ENCODE measurements at regions not wholly inside any gene's neighbourhood (a gene's known extent, or its start where the extent isn't known, plus 50 kb on each side); places are given as distances from the start of the nearest gene placed in this dataset.

DNA sequence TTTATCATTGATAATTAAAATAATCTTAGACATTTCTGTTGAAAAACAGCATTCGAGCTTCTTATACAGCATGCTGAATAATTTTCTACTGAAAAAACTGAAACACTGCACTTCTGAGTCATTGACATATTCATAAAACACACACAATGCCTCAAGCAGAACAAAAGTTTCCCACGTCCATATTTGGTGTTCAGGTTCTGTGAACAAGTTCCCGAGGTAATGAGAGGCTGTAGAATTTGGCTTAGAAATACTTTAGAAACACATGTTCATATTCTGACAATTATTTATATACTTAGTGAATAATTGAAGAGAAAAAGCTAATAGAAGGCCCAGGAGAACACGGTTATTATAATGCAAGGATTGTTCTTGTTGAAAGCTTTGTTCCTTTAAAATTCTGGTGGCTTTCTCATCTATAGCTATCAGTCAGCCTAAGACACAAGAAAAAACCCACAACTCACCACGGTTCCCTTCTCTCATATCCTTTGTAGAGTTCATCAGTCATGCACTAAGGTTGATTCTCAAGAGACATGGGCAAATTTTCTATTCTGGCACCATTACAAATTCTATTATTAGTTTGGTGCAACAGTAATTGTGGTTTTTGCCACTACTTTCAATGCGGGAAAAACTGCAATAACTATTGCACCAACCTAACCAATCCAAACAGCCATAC, 194.4 kb downstream of the TMX3 start:
- no peak for DNase-seq (ENCODE audit: low read depth)

- DNase-seq (ENCODE audit: low read depth): no peak
Measured at GRCh38 chr18:68519336-68519735, 195.6 kb downstream of the TMX3 start.

DNA sequence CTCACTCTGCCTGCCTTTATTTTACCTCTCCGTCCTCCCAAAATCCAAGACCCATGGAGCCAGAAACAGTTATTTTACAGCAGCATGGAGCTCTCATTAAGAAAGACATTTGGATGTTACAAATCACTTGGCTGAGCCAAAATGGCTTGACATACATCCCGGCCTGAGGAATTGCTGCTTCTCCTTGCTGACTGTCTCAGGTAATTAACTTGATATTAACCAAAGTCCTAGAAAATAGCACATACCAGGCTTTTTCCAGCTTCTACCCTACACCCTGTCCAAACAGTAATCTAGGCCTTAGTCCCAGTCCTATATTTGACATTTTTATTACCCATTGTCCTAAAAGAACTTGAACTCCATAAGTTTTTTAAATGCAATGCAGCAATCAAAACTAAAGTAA, 205.0 kb downstream of the TMX3 start:
- DNase-seq (ENCODE audit: low read depth): no peak

GRCh38 chr18:68507781-68508180, 207.1 kb downstream of the TMX3 start:
- no peak for DNase-seq (ENCODE audit: low read depth)

- no peak for DNase-seq (ENCODE audit: low read depth)
Measured at GRCh38 chr18:68505178-68505574, 209.7 kb downstream of the TMX3 start.

GRCh38 chr18:68504441-68505177, 210.3 kb downstream of the TMX3 start:
- DNase-seq (ENCODE audit: low read depth): no peak

- DNase-seq (ENCODE audit: low read depth): no peak
Measured at GRCh38 chr18:68500556-68500955, 214.4 kb downstream of the TMX3 start.

DNA sequence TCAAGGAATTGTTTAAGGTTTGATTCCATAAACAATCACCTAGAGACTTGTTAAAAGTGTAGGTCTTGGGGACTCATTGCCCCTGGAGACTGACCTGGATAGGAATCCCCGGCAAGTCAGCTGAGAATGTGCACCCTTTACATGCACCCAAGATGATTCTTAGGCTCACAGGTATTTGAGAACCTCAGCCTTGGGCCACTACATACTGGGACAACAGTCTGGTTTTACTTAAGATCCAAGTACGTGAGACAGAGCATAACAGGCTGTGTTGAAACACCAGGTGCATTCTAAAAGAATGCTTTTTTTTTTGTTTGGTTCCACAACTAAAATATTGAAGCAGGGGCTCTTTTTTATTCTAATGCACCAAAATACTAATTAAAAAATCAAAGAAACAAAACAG, 215.8 kb downstream of the TMX3 start:
- no peak for DNase-seq (ENCODE audit: low read depth)

- DNase-seq (ENCODE audit: low read depth): no peak
Measured at GRCh38 chr18:68498636-68499035, 216.3 kb downstream of the TMX3 start.

- DNase-seq (ENCODE audit: low read depth): no peak
Measured at GRCh38 chr18:68498185-68498584, 216.7 kb downstream of the TMX3 start.

DNA sequence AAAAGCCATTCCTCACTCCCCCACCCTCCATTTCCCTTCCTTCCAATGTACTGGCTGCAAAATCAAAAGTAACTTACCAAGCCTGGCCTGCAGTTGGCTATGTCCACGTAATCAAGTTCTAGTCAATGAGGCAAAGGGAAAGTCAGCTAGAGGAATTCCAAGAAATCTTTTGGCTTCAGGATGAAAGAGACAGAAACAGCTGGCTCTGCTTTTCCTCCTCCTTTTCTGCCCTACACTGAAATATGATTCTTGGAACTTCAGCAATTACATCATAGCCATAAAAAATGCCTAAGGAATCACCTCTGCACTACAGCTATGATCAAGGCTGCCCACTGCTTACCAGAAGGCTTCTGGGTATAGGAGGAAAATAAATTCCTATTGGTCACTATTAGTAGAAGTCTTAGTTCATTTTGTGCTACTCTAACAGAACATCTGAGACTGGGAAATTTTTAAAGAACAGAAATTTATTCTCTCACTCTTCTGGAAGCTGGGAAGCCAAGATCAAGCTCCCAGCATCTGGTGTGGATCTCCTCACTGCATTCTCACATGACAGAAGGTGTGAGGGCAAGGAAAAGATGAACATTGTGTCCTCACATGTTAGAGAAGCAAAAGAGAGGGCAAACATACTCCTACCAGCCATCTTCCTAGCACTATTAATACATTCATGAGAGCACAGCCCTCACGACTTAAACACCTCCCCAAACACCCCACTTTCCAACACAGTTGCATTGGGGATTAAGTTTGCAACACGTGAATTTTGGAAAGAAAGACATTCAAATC, 219.9 kb downstream of the TMX3 start:
- no peak for DNase-seq (ENCODE audit: low read depth)

GRCh38 chr18:68489013-68489792, 225.7 kb downstream of the TMX3 start:
- no peak for DNase-seq (ENCODE audit: low read depth)

DNA sequence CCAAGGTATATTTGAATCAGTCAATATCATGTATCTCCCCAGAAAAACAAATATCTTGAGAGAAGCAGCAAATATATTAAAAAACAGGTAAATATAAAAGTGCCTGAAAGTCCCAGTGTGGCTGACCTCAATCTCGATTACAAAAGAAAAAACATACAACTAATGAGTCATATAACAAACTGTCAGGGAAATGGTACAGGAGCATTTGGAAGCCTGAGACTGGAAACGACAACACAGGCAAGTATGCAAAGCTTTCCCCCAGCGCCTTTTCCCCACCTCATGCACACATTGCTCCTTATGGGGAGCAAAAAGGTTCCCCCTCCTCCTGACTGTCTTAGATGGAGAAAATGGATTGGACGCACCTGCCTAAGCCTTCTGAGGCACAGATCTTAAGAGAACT, 230.7 kb downstream of the TMX3 start:
- DNase-seq (ENCODE audit: low read depth): no peak

DNA sequence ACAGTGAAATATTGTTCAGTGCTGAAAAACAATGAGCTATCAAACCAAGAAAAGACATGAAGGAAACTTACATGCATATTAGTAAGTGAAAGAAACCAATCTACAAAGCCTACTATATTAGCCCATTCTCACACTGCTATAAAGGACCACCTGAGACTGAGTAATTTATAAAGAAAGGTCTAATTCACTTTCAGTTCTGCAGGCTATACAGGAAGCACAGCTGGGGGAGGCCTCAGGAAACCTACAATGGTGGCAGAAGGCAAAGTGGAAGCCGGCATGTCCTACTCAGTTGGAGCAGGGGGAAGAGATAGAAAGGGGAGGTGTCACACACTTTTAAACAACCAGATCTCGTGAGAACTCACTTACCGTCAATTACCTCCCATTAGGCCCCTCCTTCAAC, 232.1 kb downstream of the TMX3 start:
- no peak for DNase-seq (ENCODE audit: low read depth)

DNA sequence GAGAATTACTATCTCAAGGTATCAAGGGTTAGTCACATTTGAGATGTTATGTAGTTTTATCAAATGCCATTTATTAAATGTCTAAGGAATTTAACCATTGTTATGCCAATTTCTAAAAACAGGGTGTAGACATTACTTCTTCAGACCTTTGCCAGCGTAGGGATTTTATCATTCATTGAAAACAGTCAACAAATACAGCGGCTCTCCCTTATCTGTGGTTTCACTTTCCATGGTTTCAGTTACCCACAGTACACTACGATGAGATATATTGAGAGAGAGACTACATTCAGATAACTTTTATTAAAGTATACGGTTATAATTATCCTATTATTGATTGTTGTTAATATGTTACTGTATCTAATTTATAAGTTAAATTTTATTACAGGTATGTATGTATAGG, 234.7 kb downstream of the TMX3 start:
- no peak for DNase-seq (ENCODE audit: low read depth)

DNA sequence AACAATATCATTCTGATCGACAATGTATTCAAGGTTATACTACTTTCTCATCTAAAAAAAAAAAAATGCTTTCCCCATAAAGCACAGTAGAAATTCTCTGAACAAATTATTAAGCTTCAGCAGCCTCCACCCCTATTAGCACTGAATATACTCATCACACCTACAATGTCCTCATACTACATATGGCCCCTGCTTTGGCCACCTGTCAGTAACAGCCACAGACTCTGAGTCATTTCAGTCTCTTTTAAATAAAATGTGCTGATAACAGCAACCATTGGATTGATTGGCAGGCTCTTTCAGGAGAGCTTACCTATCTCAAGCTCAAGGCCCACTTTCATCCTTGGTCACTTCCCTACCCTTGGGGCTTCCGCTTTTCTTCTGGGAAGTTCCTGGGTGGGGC, 236.7 kb downstream of the TMX3 start:
- DNase-seq (ENCODE audit: low read depth): no peak

DNA sequence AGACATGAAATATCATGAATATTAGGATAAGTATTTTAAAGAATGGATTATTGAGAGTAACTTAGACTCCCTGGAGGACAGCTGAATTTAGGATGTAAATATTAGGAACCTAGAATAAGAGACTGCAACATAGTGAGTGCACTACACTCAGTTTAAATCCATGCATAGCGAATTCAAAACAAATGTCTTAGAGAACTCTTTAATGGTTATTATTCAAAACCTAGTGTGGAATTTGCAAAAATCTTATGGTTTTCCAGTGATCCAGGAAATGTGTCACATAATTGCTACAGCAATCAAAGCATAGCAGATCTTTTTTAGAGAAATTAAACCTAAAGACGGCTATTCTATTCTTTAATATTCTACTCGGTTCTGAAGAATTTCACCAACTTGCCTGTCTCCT, 239.0 kb downstream of the TMX3 start:
- DNase-seq (ENCODE audit: low read depth): no peak

- no peak for DNase-seq (ENCODE audit: low read depth)
Measured at GRCh38 chr18:68472701-68473295, 242.1 kb downstream of the TMX3 start.

GRCh38 chr18:68469049-68469625, 245.8 kb downstream of the TMX3 start:
- DNase-seq (ENCODE audit: low read depth): no peak

- DNase-seq (ENCODE audit: low read depth): no peak
Measured at GRCh38 chr18:68467957-68468356, 247.0 kb downstream of the TMX3 start.

- no peak for DNase-seq (ENCODE audit: low read depth)
Measured at GRCh38 chr18:68467329-68467728, 247.6 kb downstream of the TMX3 start.

- DNase-seq (ENCODE audit: low read depth): no peak
Measured at GRCh38 chr18:68466672-68467071, 248.2 kb downstream of the TMX3 start.
